ENCODE measurements at regions not wholly inside any gene's neighbourhood (a gene's known extent, or its start where the extent isn't known, plus 50 kb on each side); places are given as distances from the start of the nearest gene placed in this dataset.

GRCh38 chr13:82305588-82305987 is 1576.7 kb downstream of the SLITRK1 start:
- TF ChIP-seq POLR2A (IDR thresholded peaks at IDR 0.05), result no peak
- TF ChIP-seq POLR2AphosphoS5 (IDR thresholded peaks at IDR 0.05), result no peak
- TF ChIP-seq CTCF (IDR thresholded peaks at IDR 0.05), result no peak

Measured in gastroesophageal sphincter (tissue), 3 donors.